Osteocyte (in vitro differentiated cells): ENCODE measurements at regions not wholly inside any gene's neighbourhood (a gene's known extent, or its start where the extent isn't known, plus 50 kb on each side); places are given as distances from the start of the nearest gene placed in this dataset.
"Not testable (repeated sequence)": the region's sequence is repeated elsewhere in the genome, so short reads cannot be mapped to it uniquely, and the experiment has no call there.

Experiments used
- DNase-seq: peaks from one replicate; pipeline ENCODE4 v3.0.0; 2021; ENCODE audit warnings: mixed read lengths; ENCODE audit not compliant: unreplicated experiment; ENCODE audit errors: extremely low spot score
- H3K27ac Mint-ChIP-seq: one replicate; pipeline ENCODE4 v1.8.0; 2021; ENCODE audit warnings: mild to moderate bottlenecking, mixed read lengths; ENCODE audit not compliant: unreplicated experiment
- H3K27me3 Mint-ChIP-seq: one replicate; pipeline ENCODE4 v1.8.0; 2021; ENCODE audit warnings: mixed read lengths; ENCODE audit not compliant: unreplicated experiment
- H3K36me3 Mint-ChIP-seq: one replicate; pipeline ENCODE4 v1.8.0; 2021; ENCODE audit warnings: mixed read lengths; ENCODE audit not compliant: unreplicated experiment
- H3K4me1 Mint-ChIP-seq: one replicate; pipeline ENCODE4 v1.8.0; 2021; ENCODE audit warnings: mixed read lengths; ENCODE audit not compliant: unreplicated experiment
- H3K4me3 Mint-ChIP-seq: one replicate; pipeline ENCODE4 v1.8.0; 2021; ENCODE audit warnings: mild to moderate bottlenecking, moderate library complexity, mixed read lengths; ENCODE audit not compliant: unreplicated experiment
- H3K9me3 Mint-ChIP-seq: one replicate; pipeline ENCODE4 v1.8.0; 2021; ENCODE audit warnings: mixed read lengths; ENCODE audit not compliant: unreplicated experiment
- TF ChIP-seq, protein P1 (sequence below): fragments of 200-600 bp; sonication (generic); IDR thresholded peaks from 2 replicates; pipeline ENCODE4 v1.5.0; 2021; ENCODE audit warnings: antibody characterized with exemption, mild to moderate bottlenecking, moderate library complexity

DNA sequence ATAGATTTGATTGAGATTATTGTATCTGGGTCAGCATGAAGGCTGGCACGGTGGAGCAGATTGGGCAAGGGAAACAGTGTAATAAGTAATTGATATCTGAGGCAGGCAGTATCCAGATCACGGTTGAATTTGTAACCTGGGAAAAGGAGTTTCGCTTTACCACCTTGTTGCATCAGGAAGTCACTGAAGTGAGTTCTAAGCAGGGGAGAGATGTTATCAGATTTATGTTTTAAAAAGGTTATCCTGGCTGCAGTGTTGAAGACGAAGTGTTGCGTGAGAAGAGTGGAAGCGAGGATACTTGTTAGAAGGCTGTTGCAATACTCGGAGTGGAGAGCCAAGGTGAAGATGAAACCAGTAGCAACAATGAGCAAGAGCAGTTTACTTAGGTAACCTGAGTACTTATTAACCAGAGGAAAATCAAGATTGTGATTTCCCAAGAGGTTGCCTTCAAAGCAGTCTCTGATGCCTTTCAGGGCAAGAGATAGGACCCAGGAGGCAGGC, 77.8 kb downstream of the LHX9 start:
- no peak for DNase-seq
- no peaks in the 10 kb centered on the region for H3K27me3 Mint-ChIP-seq
- H3K9me3 Mint-ChIP-seq = peaks cover 4% of the 10 kb centered on the region
- H3K27ac Mint-ChIP-seq = no peak overlapping the region
- H3K4me3 Mint-ChIP-seq = no peak overlapping the region
- H3K36me3 Mint-ChIP-seq = no peaks in the 10 kb centered on the region
- no peaks in the 10 kb centered on the region for H3K4me1 Mint-ChIP-seq
- TF ChIP-seq, protein P1, sequence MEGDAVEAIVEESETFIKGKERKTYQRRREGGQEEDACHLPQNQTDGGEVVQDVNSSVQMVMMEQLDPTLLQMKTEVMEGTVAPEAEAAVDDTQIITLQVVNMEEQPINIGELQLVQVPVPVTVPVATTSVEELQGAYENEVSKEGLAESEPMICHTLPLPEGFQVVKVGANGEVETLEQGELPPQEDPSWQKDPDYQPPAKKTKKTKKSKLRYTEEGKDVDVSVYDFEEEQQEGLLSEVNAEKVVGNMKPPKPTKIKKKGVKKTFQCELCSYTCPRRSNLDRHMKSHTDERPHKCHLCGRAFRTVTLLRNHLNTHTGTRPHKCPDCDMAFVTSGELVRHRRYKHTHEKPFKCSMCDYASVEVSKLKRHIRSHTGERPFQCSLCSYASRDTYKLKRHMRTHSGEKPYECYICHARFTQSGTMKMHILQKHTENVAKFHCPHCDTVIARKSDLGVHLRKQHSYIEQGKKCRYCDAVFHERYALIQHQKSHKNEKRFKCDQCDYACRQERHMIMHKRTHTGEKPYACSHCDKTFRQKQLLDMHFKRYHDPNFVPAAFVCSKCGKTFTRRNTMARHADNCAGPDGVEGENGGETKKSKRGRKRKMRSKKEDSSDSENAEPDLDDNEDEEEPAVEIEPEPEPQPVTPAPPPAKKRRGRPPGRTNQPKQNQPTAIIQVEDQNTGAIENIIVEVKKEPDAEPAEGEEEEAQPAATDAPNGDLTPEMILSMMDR = no peak

DNA sequence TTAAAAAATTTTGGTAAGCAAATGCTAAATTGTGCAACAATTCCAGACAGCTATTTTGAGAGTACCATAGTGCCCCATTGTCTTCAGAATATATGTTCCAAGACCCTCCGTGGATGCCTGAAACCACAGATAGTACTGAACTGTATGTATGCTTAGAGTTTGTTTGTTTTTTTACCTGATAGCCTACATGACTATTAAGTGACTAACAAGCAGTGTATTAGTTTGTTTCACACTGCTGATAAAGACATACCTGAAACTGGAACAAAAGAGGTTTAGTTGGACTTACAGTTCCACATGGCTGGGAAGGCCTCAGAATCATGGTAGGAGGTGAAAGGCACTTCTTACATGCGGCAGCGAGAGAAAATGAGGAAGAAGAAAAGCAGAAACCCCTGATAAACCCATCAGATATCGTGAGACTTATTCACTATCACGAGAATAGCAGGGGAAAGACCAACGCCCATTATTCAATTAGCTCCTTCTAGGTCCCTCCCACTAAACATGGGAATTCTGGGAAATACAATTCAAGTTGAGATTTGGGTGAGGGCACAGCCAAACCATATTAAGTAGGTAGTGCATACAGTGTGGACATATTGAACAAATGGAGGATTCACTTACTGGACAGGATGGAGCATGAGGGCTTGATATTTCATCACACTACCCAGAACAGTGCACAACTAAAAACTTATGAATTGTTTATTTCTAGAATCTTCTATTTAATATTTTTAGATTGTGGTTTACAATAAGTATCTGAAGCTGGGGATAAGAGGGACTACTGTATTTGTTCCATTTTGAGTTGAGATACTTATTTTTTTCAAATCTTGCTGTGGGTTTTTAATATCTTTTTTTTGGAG, 78.5 kb downstream of the LHX9 start:
- Mint-ChIP-seq H3K9me3 (peaks cover 4% of the 10 kb centered on the region), H3K27ac (no peak overlapping the region), H3K27me3 (no peaks in the 10 kb centered on the region), H3K4me1 (no peaks in the 10 kb centered on the region), H3K36me3 (no peaks in the 10 kb centered on the region), H3K4me3 (no peak overlapping the region)
- TF ChIP-seq, protein P1 = no peak
- no peak for DNase-seq

DNA sequence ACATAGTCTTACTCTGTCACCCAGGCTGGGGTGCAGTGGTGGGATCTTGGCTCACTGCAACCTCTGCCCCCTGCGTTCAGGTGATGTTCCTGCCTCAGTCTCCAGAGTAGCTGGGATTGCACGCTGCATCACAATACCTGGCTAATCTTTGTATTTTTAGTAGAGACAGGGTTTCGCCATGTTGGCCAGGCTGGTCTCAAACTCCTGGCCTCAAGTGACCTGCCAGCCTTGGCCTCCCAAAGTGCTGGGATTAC, 79.0 kb downstream of the LHX9 start:
- H3K4me3 Mint-ChIP-seq, H3K36me3 Mint-ChIP-seq, DNase-seq, H3K4me1 Mint-ChIP-seq, H3K27me3 Mint-ChIP-seq, H3K9me3 Mint-ChIP-seq, H3K27ac Mint-ChIP-seq: not testable (repeated sequence)

DNA sequence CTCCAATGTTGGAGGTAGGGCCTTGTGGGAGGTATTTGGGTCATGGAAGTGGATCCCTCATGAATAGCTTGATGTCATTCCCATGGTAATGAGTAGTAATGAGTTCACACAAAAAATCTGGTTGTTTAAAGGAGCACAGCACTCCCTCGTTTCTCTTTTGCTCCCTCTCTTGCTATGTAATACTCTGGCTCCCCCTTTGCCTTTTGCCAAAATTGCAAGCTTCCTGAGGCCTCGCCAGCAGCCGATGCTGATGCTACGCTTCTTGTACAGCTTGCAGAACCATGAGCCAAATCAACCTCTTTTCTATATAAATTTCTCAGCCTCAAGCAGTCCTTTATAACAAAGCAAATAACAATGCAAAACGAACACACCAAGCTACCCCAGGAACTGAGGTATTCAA, 80.9 kb downstream of the LHX9 start:
- Mint-ChIP-seq H3K4me3 (no peak overlapping the region), H3K36me3 (no peaks in the 10 kb centered on the region), H3K9me3 (peaks cover 8% of the 10 kb centered on the region), H3K27ac (no peak overlapping the region), H3K27me3 (no peaks in the 10 kb centered on the region), H3K4me1 (no peaks in the 10 kb centered on the region)
- TF ChIP-seq, protein P1 = no peak
- DNase-seq = no peak

DNA sequence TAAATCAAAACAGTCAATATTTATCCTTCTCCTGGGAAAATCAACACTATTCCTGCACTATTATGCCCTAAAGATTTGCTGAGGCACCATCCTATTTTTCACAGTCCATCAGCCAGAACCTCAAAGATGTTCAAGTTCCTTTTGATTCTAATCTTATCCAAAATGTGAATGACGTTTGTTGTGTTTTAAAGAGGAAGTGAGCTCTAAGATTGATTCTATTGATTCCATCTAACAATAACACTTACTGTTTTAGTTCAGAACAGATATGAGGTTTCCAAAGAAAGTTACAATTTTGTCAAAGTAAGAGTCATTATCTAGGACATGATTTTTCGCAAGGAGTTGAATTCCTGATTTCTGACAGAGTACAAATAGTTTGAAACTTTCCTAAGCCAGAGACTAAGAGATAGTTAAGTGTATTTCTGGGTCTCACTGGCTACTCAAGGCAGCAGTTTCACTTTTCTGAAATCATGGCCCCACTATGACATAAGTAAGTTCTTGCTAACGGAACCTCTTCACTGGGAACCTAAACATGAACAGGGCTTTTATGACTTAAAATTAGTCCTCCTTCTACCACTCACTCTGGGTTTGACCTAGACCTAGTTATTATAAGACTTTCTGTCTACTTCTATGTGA, 84.7 kb downstream of the LHX9 start:
- TF ChIP-seq, protein P1 = no peak
- no peak overlapping the region for H3K4me3 Mint-ChIP-seq
- DNase-seq = no peak
- H3K4me1 Mint-ChIP-seq = no peaks in the 10 kb centered on the region
- no peak overlapping the region for H3K27ac Mint-ChIP-seq
- peaks cover 8% of the 10 kb centered on the region for H3K9me3 Mint-ChIP-seq
- H3K36me3 Mint-ChIP-seq = no peaks in the 10 kb centered on the region
- H3K27me3 Mint-ChIP-seq = no peaks in the 10 kb centered on the region
